ENCODE measurements at regions not wholly inside any gene's neighbourhood (a gene's known extent, or its start where the extent isn't known, plus 50 kb on each side); places are given as distances from the start of the nearest gene placed in this dataset.
"Not testable (repeated sequence)": the region's sequence is repeated elsewhere in the genome, so short reads cannot be mapped to it uniquely, and the experiment has no call there.

GRCh38 chr4:154030152-154030551 lies 241.3 kb upstream of the SFRP2 start:
- DNase-seq: peak in 1 of 3 experiments; percentile 68

- no peak for DNase-seq
Observed at GRCh38 chr4:154029171-154029570, 240.3 kb upstream of the SFRP2 start.

GRCh38 chr4:154025110-154025509 lies 236.2 kb upstream of the SFRP2 start:
- no peak for DNase-seq

- DNase-seq: no peak
Observed at GRCh38 chr4:154024097-154024694, 235.3 kb upstream of the SFRP2 start.

DNA sequence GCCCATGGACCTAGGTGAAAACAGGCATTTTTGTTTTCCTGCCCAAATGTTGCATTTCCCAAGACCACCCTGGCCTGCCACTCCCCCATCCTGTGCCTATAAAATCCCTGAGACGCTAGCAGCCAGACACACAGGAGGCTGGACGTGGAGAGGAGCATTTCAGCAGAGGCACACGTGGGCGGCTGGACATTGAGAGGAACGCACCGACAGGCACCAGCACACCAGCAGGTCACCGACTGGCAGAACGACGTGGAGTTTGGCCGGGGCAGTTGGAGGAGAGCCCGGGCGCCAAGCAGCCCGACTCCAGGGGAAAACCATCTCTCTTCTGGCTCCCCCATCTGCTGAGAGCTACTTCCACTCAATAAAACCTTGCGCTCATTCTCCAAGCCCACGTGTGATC lies 234.8 kb upstream of the SFRP2 start:
- not testable (repeated sequence) for DNase-seq

GRCh38 chr4:154019811-154020210 lies 230.9 kb upstream of the SFRP2 start:
- no peak for DNase-seq

DNA sequence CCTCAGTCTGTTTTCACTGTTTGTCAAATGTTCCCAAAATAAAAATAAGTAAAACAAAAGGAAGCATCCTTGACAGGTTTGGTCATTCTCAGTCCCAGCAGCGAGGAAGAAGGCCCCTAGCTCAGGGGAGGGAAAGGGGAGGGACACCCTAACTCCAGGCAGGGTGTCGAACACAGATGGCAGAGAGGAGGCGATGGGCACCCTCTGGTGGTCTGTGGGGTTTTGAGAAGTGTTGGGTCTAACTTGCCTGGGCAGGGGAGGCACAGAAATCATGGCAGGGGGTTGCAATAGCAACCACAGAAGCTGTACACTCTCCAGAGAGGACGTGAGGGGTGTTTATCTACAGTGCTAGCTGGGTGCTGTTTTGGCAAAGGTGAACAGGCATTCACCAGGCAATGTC lies 229.8 kb upstream of the SFRP2 start:
- DNase-seq: no peak

GRCh38 chr4:154015578-154015977 lies 226.7 kb upstream of the SFRP2 start:
- no peak for DNase-seq

DNA sequence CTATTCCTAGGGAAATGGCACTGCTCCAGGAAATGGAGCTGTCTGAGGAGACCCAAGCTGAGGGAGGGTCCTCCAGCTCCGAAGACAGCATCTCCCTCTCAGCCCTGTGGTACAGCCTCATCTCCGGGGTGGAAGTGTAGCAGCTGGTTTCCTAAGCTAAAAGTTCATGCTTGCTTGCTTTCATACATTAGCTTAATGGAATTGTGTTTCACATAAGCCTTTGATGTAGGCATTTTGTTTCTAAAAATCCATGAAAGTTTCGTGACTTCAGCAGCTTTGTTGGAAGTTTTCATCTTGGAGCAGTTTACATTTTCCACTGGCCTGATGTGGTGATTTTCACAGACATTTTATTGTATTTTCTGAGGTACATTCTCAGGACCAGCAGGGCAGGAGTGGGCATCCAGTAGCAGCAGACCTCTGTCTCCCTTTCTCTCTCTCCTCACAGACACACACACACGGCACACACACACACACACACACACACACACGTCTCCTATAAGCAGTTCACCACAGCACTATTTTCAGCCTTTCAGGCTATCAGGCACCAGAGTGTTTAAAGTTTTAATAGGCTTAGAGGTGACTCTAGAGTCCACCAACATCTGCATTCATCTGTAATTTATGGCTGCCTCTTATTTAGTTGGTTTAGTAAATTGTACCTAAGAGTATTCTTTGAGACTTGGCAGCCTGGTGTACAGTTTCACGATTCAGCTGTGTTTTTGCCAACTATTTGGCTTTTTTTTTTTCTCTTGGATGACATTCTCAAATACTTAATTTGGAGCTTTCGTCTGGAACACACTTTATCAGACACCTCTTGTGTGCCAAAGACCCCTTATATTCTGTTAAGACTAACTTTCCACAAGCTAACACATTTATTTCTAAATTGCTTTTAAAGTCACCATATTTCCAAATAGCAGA lies 225.8 kb upstream of the SFRP2 start:
- no peak for DNase-seq

GRCh38 chr4:154013576-154013975 lies 224.7 kb upstream of the SFRP2 start:
- no peak for DNase-seq

DNA sequence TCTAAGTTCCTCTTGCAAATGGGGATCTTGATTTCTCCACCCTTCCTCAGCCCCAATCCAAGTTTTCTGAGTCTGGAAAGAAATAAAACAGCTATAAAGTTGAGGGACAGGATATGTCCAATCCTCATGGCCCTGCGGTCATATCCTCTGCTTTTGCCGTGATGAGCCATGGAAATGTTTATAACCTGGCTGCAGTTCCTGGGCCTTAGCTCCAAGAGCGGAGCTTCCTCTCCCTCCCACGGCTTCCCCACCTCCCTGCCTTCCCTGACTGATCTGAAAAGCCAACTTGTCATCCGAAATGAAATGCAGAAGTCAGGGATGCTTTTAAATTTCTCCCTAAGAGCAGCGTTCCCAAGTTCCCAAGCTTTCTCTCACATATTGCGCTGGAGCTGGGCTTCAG lies 221.5 kb upstream of the SFRP2 start:
- DNase-seq: no peak

- DNase-seq: no peak
Observed at GRCh38 chr4:154009788-154010187, 220.9 kb upstream of the SFRP2 start.

- no peak for DNase-seq
Observed at GRCh38 chr4:154009191-154009590, 220.3 kb upstream of the SFRP2 start.

GRCh38 chr4:154005171-154005520 lies 216.3 kb upstream of the SFRP2 start:
- no peak for DNase-seq

DNA sequence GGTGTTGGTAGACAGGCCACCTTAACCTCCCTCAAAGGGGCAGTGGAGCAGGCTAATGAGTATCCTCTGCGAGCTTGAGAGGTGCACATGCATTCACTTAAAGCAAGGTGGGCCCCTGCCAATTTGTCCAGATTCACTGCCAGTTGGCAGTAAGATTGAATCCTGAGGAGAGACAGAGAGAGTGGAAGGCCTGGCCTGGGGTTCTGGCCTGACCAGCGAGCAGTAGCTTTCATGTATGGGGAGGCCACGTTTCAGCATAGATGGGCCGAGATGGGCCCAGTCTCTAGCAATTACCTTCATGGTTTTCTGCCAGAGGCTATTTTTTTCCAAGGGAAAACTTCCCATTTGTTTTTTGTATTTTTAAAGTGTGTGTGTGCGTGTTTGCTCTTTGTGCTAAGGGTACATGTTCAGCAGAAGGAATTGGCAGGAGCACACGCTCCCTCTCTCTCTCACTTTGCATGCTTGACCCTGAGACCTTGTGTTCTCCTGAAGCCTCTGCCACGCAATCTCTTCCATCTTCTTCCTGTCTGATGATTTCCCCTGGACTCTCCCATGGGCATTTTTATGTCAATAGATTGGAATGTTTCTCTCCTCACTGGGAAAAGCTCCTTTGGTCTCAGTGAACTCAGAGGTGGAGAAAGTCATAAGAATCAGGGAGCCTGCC lies 215.8 kb upstream of the SFRP2 start:
- DNase-seq: no peak

GRCh38 chr4:154004016-154004415 lies 215.1 kb upstream of the SFRP2 start:
- DNase-seq: no peak

DNA sequence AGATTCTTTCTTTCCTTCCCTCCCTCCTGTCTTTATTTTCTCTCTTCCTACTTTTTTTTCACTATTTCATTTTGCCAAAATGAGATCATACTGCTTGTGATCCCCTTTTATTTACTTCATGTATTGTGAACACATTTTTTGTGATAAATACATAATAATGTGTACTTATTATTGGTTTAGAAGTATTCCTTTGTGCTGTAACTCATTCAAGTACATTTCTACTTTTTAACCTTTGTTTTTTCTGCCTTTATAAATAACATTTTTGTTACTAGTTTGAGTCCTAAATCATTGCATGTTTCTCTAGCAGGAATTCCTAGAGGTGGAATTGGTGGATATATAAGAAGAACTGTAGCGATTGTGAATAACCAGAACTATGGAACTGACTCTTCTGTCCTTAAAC lies 214.5 kb upstream of the SFRP2 start:
- no peak for DNase-seq

- no peak for DNase-seq
Observed at GRCh38 chr4:154001193-154001592, 212.3 kb upstream of the SFRP2 start.

DNA sequence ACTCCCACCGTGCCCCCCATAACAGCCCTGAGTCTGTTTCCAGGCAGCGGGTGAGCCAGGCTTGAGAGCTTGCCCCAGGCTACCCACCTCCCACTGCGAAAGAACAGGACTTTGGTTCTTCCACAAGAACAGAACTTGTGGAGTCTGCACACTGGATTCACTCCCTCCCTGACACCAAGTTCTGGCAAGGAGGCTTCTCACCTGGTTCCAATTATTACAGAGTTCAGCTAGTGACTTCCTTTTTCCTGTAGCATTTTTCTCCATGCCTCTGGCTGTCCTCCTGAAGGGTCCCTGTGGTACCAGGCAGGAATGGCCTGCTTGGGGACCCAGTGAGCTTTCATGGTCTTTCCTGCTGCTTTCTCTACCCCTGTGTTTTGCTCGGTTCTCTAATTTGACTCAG lies 208.6 kb upstream of the SFRP2 start:
- DNase-seq: no peak

GRCh38 chr4:153989505-153989904 lies 200.6 kb upstream of the SFRP2 start:
- no peak for DNase-seq

GRCh38 chr4:153988492-153989363 lies 199.8 kb upstream of the SFRP2 start:
- peak in 1 of 3 experiments; percentile 17 for DNase-seq

GRCh38 chr4:153987291-153987690 lies 198.4 kb upstream of the SFRP2 start:
- no peak for DNase-seq

GRCh38 chr4:153976954-153977353 lies 188.1 kb upstream of the SFRP2 start:
- DNase-seq: no peak
